Erythroblast (primary cell): ENCODE measurements at regions not wholly inside any gene's neighbourhood (a gene's known extent, or its start where the extent isn't known, plus 50 kb on each side); places are given as distances from the start of the nearest gene placed in this dataset.

ENCODE experiments used
- DNase-seq, 2 experiments: peaks; one replicate each; lab custom pipeline; 2025; lab: John Stamatoyannopoulos, UW
- GATA1 ChIP-seq: IDR thresholded peaks from 2 replicates; pipeline ENCODE4 v1.6.1; 2011; ENCODE audit warnings: low read depth, mild to moderate bottlenecking, control low read depth, low read length, moderate library complexity
- POLR2A ChIP-seq: IDR thresholded peaks from 2 replicates; pipeline ENCODE4 v1.6.1; 2011; ENCODE audit warnings: mild to moderate bottlenecking, low read length

GRCh38 chr5:105530716-105531261, 1968.2 kb upstream of the NUDT12 start:
- TF ChIP-seq GATA1 (no peak), POLR2A (no peak)
- no peak for DNase-seq

GRCh38 chr5:105529851-105530250, 1967.3 kb upstream of the NUDT12 start:
- no peak for TF ChIP-seq GATA1
- no peak for TF ChIP-seq POLR2A
- DNase-seq, result no peak

- no peak for TF ChIP-seq POLR2A
- no peak for TF ChIP-seq GATA1
- DNase-seq, result peak; percentile 2
These were observed 1945.9 kb upstream of the NUDT12 start for GRCh38 chr5:105508519-105508918.

GRCh38 chr5:105506692-105507277, 1944.2 kb upstream of the NUDT12 start:
- TF ChIP-seq POLR2A (no peak), GATA1 (no peak)

GRCh38 chr5:105503950-105504349, 1941.4 kb upstream of the NUDT12 start:
- no peak for TF ChIP-seq POLR2A
- no peak for TF ChIP-seq GATA1

More at GRCh38 chr5:105506692-105507277, 1944.2 kb upstream of the NUDT12 start:
- DNase-seq, result peak; percentile 4 to 34

GRCh38 chr5:105501315-105501714, 1938.7 kb upstream of the NUDT12 start:
- DNase-seq, result no peak
- TF ChIP-seq POLR2A, result no peak
- TF ChIP-seq GATA1, result no peak

More at GRCh38 chr5:105503950-105504349, 1941.4 kb upstream of the NUDT12 start:
- no peak for DNase-seq

GRCh38 chr5:105475401-105475800, 1912.8 kb upstream of the NUDT12 start:
- TF ChIP-seq GATA1, result no peak
- TF ChIP-seq POLR2A, result no peak
- peak in 1 of 2 experiments; percentile 6 for DNase-seq

- TF ChIP-seq GATA1 (no peak), POLR2A (no peak)
- no peak for DNase-seq
These were observed 1899.8 kb upstream of the NUDT12 start for GRCh38 chr5:105462377-105462776.

GRCh38 chr5:105460721-105461120, 1898.1 kb upstream of the NUDT12 start:
- TF ChIP-seq GATA1, result no peak
- DNase-seq, result no peak

GRCh38 chr5:105453216-105453807, 1890.7 kb upstream of the NUDT12 start:
- DNase-seq, result no peak
- TF ChIP-seq GATA1 (no peak), POLR2A (no peak)

- TF ChIP-seq POLR2A (no peak), GATA1 (no peak)
- DNase-seq, result no peak
These were observed 1885.7 kb upstream of the NUDT12 start for GRCh38 chr5:105448271-105448670.

GRCh38 chr5:105430516-105430915, 1867.9 kb upstream of the NUDT12 start:
- DNase-seq, result no peak
- TF ChIP-seq POLR2A, result no peak
- TF ChIP-seq GATA1, result no peak

- DNase-seq, result no peak
- no peak for TF ChIP-seq GATA1
- TF ChIP-seq POLR2A, result no peak
These were observed 1866.1 kb upstream of the NUDT12 start for GRCh38 chr5:105428451-105429380.

GRCh38 chr5:105414067-105414466, 1851.5 kb upstream of the NUDT12 start:
- no peak for DNase-seq
- no peak for TF ChIP-seq GATA1
- no peak for TF ChIP-seq POLR2A
